GM12878 (cell line): ENCODE measurements at regions not wholly inside any gene's neighbourhood (a gene's known extent, or its start where the extent isn't known, plus 50 kb on each side); places are given as distances from the start of the nearest gene placed in this dataset.

Source experiments
- RAD21 ChIP-seq: IDR thresholded peaks from 2 replicates; pipeline ENCODE4 v1.6.1; 2011; ENCODE audit warnings: mild to moderate bottlenecking, low read depth, low read length, moderate library complexity; ENCODE audit not compliant: insufficient read depth
- STAT3 ChIP-seq: IDR thresholded peaks from 2 replicates; pipeline ENCODE4 v1.6.1; 2011; ENCODE audit warnings: low read depth, low read length, improper control_type of control experiment

DNA sequence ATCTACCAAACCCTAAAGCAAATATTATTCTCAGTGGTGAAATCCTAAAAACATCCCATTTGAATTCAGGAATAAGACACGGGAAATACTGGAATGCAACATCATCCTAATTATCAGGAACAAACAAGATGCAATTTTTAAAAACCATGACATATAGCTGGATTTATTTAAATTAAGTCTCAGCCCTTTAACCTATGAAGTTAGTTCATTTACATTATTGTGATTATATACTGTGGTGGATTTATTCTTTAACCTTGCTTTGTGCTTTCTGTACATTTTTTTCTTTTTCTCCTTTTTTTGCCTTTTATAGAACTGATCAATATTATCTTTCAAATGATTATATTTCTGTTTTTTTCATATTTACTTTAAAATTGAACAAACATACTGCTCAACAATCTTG lies 59.8 kb upstream of the ARMC2 start:
- TF ChIP-seq RAD21 (no peak), STAT3 (no peak)
